ENCODE measurements at regions not wholly inside any gene's neighbourhood (a gene's known extent, or its start where the extent isn't known, plus 50 kb on each side); places are given as distances from the start of the nearest gene placed in this dataset.
A peak's percentile ranks its signal among the peaks of the same experiment; 100 is the strongest.

GRCh38 chr2:76314271-76315020, 603.7 kb upstream of the GCFC2 start:
- DNase-seq, result peak in 1 of 3 experiments; percentile 59

GRCh38 chr2:76312236-76312635, 601.5 kb upstream of the GCFC2 start:
- DNase-seq, result no peak

GRCh38 chr2:76311728-76312127, 601.0 kb upstream of the GCFC2 start:
- no peak for DNase-seq

GRCh38 chr2:76310894-76311633, 600.3 kb upstream of the GCFC2 start:
- no peak for DNase-seq

GRCh38 chr2:76307495-76307894, 596.8 kb upstream of the GCFC2 start:
- no peak for DNase-seq

GRCh38 chr2:76298041-76298440, 587.3 kb upstream of the GCFC2 start:
- no peak for DNase-seq

- no peak for DNase-seq
Measured at GRCh38 chr2:76296438-76296837, 585.7 kb upstream of the GCFC2 start.

GRCh38 chr2:76295762-76296161, 585.0 kb upstream of the GCFC2 start:
- no peak for DNase-seq

GRCh38 chr2:76288598-76288997, 577.9 kb upstream of the GCFC2 start:
- DNase-seq, result no peak

- DNase-seq, result no peak
Measured at GRCh38 chr2:76288146-76288545, 577.4 kb upstream of the GCFC2 start.

GRCh38 chr2:76283350-76283749, 572.6 kb upstream of the GCFC2 start:
- no peak for DNase-seq

- DNase-seq, result peak in 1 of 3 experiments; percentile 40
Measured at GRCh38 chr2:76281156-76281841, 570.6 kb upstream of the GCFC2 start.

- no peak for DNase-seq
Measured at GRCh38 chr2:76280686-76281085, 570.0 kb upstream of the GCFC2 start.

- DNase-seq, result no peak
Measured at GRCh38 chr2:76279142-76279541, 568.4 kb upstream of the GCFC2 start.

GRCh38 chr2:76275788-76276187, 565.1 kb upstream of the GCFC2 start:
- DNase-seq, result no peak

- DNase-seq, result no peak
Measured at GRCh38 chr2:76274676-76275075, 564.0 kb upstream of the GCFC2 start.

- no peak for DNase-seq
Measured at GRCh38 chr2:76274160-76274559, 563.4 kb upstream of the GCFC2 start.

GRCh38 chr2:76270096-76270710, 559.5 kb upstream of the GCFC2 start:
- DNase-seq, result no peak

- DNase-seq, result no peak
Measured at GRCh38 chr2:76268902-76269620, 558.3 kb upstream of the GCFC2 start.

GRCh38 chr2:76268484-76268883, 557.8 kb upstream of the GCFC2 start:
- no peak for DNase-seq

- DNase-seq, result no peak
Measured at GRCh38 chr2:76257802-76258201, 547.1 kb upstream of the GCFC2 start.

- DNase-seq, result no peak
Measured at GRCh38 chr2:76256458-76257088, 545.9 kb upstream of the GCFC2 start.

All from NCI-H1417 (cell line).